SHP77 (cell line): ENCODE measurements at regions not wholly inside any gene's neighbourhood (a gene's known extent, or its start where the extent isn't known, plus 50 kb on each side); places are given as distances from the start of the nearest gene placed in this dataset.
"Not testable (repeated sequence)": the region's sequence is repeated elsewhere in the genome, so short reads cannot be mapped to it uniquely, and the experiment has no call there.

Experiments used
- DNase-seq, 2 experiments: peaks; one replicate each; lab custom pipeline; 2025; lab: John Stamatoyannopoulos, UW

GRCh38 chr4:81816031-81816761 is 344.5 kb upstream of the RASGEF1B start:
- DNase-seq = no peak

- DNase-seq = no peak
Measured at GRCh38 chr4:81814987-81815541, 343.4 kb upstream of the RASGEF1B start.

DNA sequence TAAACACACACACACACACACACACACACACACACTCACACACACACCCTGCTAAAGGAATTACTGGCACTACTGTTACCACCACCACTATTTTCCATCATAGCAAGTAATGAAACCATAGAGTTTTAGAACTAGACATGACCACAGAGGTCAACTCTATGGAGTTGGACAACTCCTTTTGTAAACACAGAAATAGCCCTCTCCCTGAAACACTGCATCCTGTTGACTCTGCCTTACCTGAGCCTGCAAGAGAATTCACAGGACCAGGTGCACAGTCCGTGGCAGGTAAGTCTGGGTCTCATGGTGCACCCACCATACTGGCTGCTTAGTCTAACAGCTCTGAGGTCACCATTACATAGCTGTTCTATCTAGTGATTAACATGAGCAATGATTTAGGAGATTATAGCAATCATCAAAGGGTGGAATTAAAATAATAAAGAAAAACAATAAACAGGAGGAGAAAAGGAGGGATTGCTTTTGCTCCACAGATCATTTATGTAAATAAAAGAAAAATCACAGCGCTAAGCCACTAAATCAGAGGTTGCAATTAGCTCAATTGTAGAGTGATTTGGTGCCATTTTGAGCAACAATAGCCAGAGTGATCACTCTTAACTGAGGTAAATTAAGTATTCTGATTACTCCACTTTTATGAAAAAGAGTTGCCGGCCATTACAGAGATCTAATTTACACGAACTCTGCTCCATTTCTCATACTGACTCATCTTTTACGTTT is 340.0 kb upstream of the RASGEF1B start:
- DNase-seq = no peak

- peak in 1 of 2 experiments; percentile 6 for DNase-seq
Measured at GRCh38 chr4:81808011-81808672, 336.4 kb upstream of the RASGEF1B start.

- DNase-seq = no peak
Measured at GRCh38 chr4:81807386-81807785, 335.7 kb upstream of the RASGEF1B start.

GRCh38 chr4:81806485-81806884 is 334.8 kb upstream of the RASGEF1B start:
- no peak for DNase-seq

- DNase-seq = no peak
Measured at GRCh38 chr4:81804849-81805248, 333.1 kb upstream of the RASGEF1B start.

- DNase-seq = no peak
Measured at GRCh38 chr4:81802285-81802846, 330.7 kb upstream of the RASGEF1B start.

GRCh38 chr4:81799371-81799770 is 327.7 kb upstream of the RASGEF1B start:
- DNase-seq = no peak

GRCh38 chr4:81796790-81797528 is 325.3 kb upstream of the RASGEF1B start:
- DNase-seq = no peak

- no peak for DNase-seq
Measured at GRCh38 chr4:81792521-81792920, 320.8 kb upstream of the RASGEF1B start.

- no peak for DNase-seq
Measured at GRCh38 chr4:81790477-81790876, 318.8 kb upstream of the RASGEF1B start.

DNA sequence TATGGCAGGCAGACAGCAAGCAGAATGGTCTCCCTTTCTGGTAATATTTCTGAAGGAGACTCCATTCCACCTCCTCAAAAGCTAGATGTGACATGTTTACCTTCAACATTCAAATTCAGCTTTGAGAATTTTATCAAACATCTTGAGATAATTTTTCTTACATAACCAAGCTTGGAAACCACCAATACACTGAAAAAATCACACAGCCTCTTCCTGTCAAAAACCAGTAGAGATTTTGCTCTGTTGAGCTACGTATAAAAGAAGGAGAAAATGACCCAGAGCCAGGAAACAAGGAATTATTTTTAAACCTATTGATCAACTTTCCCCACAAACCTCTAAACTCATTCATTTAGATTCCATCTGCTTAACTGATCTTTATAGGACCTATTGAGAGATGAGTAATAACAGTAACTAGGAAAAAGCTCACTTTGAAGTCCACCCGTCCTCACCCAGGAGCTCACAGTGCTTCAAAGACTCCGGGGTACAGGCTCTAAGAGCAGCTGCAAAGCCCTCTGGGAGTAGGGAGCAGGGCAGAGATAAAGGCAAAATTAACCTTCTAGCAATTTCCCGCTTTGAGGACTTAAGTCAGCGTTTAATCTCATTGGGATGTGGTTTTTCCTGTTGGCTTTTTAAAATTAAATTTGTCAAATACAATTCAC is 318.2 kb upstream of the RASGEF1B start:
- DNase-seq = no peak

GRCh38 chr4:81789158-81789557 is 317.5 kb upstream of the RASGEF1B start:
- DNase-seq = no peak

GRCh38 chr4:81786766-81787165 is 315.1 kb upstream of the RASGEF1B start:
- no peak for DNase-seq

DNA sequence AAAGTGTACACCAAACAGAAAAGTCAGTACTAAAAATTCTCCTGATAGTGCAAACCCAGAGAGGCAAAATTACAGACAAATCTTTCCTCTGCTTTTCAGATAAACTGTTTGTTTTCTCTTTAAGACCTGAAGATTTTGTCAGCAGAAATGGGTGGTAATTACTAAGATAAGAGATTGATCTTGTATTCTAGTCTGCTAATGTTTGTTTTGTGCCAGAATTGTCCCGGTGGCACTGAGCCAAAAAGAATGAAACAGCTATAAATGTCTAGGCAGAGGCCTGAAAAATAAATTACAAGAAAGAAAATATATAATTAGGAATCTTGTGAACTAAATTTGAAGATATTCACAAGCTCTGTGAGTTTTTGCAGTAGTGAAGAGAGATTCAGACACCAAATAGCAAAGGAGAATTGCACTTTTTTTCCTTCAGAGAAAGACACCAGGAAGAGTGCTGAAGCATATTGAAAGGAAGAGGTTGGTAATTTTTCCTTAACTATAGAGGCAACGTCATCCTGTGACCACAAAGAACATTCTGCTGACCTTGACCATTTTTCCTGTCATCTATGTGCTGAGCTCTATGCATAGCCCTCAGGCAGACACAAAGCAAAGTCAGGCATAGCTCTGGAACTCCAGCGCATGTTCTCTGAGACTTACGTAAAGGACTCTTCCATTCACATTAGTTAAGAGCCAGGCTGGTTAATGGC is 314.5 kb upstream of the RASGEF1B start:
- DNase-seq = peak in 1 of 2 experiments; percentile 0

DNA sequence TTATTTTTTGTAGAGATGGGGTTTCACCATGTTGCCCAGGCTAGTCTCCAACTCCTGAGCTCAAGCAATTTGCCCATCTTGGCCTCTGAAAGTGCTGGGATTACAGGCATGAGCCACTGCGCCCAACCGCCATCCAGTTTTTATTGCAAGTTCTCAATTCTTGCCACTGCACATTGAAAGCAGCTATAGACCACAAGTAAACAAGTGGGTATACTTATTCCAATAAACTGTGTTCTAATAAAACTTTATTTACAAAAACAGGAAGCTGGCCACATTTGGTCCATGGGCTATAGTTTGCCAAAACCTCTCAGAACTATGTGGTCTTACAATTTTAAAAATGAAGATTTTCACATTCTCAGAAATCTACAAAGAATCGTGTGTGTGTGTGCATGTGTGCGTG is 313.6 kb upstream of the RASGEF1B start:
- no peak for DNase-seq

DNA sequence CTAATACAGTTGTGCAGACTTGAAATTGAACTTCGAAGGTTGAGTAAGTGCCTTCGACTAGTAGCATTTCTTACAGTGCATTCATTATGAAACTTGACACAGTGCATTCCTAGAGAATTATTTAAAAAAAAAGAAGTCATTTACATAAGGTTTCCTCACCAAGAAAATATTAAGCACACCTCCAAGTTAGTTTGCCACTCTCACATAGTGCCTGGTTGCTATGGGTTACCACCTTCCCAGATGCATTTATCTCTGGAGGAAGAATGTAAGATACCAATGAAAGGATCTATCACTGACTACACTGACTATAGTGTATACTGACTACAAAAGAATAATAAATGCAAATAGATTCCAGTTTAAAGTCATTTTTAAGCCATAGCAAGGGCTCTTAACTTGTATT is 311.9 kb upstream of the RASGEF1B start:
- no peak for DNase-seq

DNA sequence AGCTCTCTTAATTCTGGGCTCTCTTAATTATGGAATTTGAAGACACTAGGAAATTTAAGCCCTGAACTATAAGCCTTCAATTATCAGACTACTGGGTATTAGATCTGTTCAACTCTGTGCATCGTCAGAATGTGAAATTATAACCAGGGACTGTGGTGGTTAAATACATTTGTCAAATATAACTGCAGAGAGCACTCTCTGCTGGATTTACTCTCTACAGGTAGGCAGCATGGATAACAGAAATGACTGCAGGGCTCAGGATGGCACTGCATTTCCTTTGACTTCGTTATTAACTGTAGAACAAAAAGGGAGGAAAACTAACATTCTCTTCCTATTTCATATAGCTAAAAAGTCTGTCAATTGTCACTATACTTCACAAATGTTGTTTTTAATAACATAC is 310.1 kb upstream of the RASGEF1B start:
- DNase-seq = no peak

- not testable (repeated sequence) for DNase-seq
Measured at GRCh38 chr4:81777718-81778117, 306.0 kb upstream of the RASGEF1B start.
